ENCODE measurements at regions not wholly inside any gene's neighbourhood (a gene's known extent, or its start where the extent isn't known, plus 50 kb on each side); places are given as distances from the start of the nearest gene placed in this dataset.

- Histone ChIP-seq H2AFZ (ENCODE audit: insufficient read depth, low read length, poor library complexity) (no peak overlapping the region), H3K4ac (ENCODE audit: low read depth, low read length) (no peak overlapping the region), H2BK12ac (ENCODE audit: low read length) (peak overlapping the region; percentile 66), H3K9me3 (ENCODE audit: insufficient read depth, low read depth, low read length) (no peaks in the 10 kb centered on the region), H3K14ac (ENCODE audit: low read length) (peak overlapping the region; percentile 28), H2BK5ac (ENCODE audit: low read depth, low read length, poor library complexity) (peak overlapping the region; percentile 2), H3K79me2 (ENCODE audit: control insufficient read depth, insufficient read depth, low read length, poor library complexity) (peaks cover 1% of the 10 kb centered on the region), H3K27ac (ENCODE audit: low read depth, low read length) (no peak overlapping the region), H3K36me3 (ENCODE audit: control insufficient read depth in 1 of 2, insufficient read depth in 2 of 2, low read length in 2 of 2) (no peaks in the 10 kb centered on the region), H4K12ac (ENCODE audit: low read depth, low read length) (no peak overlapping the region), H3K4me1 (ENCODE audit: control insufficient read depth in 1 of 2, insufficient read depth in 2 of 2, low read length in 2 of 2) (peaks cover 16 to 23% of the 10 kb centered on the region in 2 experiments), H3K4me3 (ENCODE audit: low read depth, low read length) (no peak overlapping the region), H3K4me2 (ENCODE audit: low read length) (no peak overlapping the region), H3K23ac (ENCODE audit: low read length) (no peak overlapping the region), H4K8ac (ENCODE audit: low read depth, low read length) (peak overlapping the region; percentile 5), H3K9ac (ENCODE audit: low read length) (no peak overlapping the region), H4K91ac (ENCODE audit: low read depth, low read length) (peak overlapping the region; percentile 58), H3K27me3 (ENCODE audit: insufficient read depth, low read length) (no peaks in the 10 kb centered on the region), H3K79me1 (ENCODE audit: low read length) (peaks cover 39% of the 10 kb centered on the region), H3K18ac (ENCODE audit: low read length) (peak overlapping the region; percentile 50), H2AK5ac (ENCODE audit: low read length) (peak overlapping the region; percentile 31), H2BK120ac (ENCODE audit: insufficient read depth, low read length, poor library complexity) (peak overlapping the region; percentile 2)
- DNase-seq = peak; percentile 68 to 84
- WGBS (ENCODE audit: extremely low coverage, insufficient coverage, insufficient read length) = no CpG with 5 or more reads among the region's 6 CpGs
These were observed 196.0 kb upstream of the ANKRD55 start for GRCh38 chr5:56429110-56429561.

- Histone ChIP-seq H3K4me2 (ENCODE audit: low read length) (no peak overlapping the region), H3K9ac (ENCODE audit: low read length) (no peak overlapping the region), H3K4me1 (ENCODE audit: control insufficient read depth in 1 of 2, insufficient read depth in 2 of 2, low read length in 2 of 2) (peaks cover 13 to 16% of the 10 kb centered on the region in 2 experiments), H3K27me3 (ENCODE audit: insufficient read depth, low read length) (no peaks in the 10 kb centered on the region), H4K8ac (ENCODE audit: low read depth, low read length) (no peak overlapping the region), H3K27ac (ENCODE audit: low read depth, low read length) (no peak overlapping the region), H2BK5ac (ENCODE audit: low read depth, low read length, poor library complexity) (no peak overlapping the region), H3K79me2 (ENCODE audit: control insufficient read depth, insufficient read depth, low read length, poor library complexity) (no peaks in the 10 kb centered on the region), H2AK5ac (ENCODE audit: low read length) (no peak overlapping the region), H3K36me3 (ENCODE audit: control insufficient read depth in 1 of 2, insufficient read depth in 2 of 2, low read length in 2 of 2) (no peaks in the 10 kb centered on the region), H3K4me3 (ENCODE audit: low read depth, low read length) (no peak overlapping the region), H3K23ac (ENCODE audit: low read length) (no peak overlapping the region), H4K91ac (ENCODE audit: low read depth, low read length) (no peak overlapping the region), H3K79me1 (ENCODE audit: low read length) (peaks cover 36% of the 10 kb centered on the region), H3K14ac (ENCODE audit: low read length) (no peak overlapping the region), H3K9me3 (ENCODE audit: insufficient read depth, low read depth, low read length) (no peaks in the 10 kb centered on the region), H2BK120ac (ENCODE audit: insufficient read depth, low read length, poor library complexity) (peak overlapping the region; percentile 41), H3K18ac (ENCODE audit: low read length) (no peak overlapping the region), H2AFZ (ENCODE audit: insufficient read depth, low read length, poor library complexity) (no peak overlapping the region), H4K12ac (ENCODE audit: low read depth, low read length) (no peak overlapping the region), H2BK12ac (ENCODE audit: low read length) (peak overlapping the region; percentile 51), H3K4ac (ENCODE audit: low read depth, low read length) (no peak overlapping the region)
- WGBS (ENCODE audit: extremely low coverage, insufficient coverage, insufficient read length) = no CpG with 5 or more reads among the region's 4 CpGs
- DNase-seq = no peak
These were observed 193.6 kb upstream of the ANKRD55 start for GRCh38 chr5:56426693-56427092.

- Histone ChIP-seq H4K12ac (ENCODE audit: low read depth, low read length) (no peak overlapping the region), H3K79me1 (ENCODE audit: low read length) (peaks cover 11% of the 10 kb centered on the region), H2AFZ (ENCODE audit: insufficient read depth, low read length, poor library complexity) (no peak overlapping the region), H3K23ac (ENCODE audit: low read length) (no peak overlapping the region), H3K4me3 (ENCODE audit: low read depth, low read length) (no peak overlapping the region), H3K9ac (ENCODE audit: low read length) (no peak overlapping the region), H3K4me1 (ENCODE audit: control insufficient read depth in 1 of 2, insufficient read depth in 2 of 2, low read length in 2 of 2) (peaks cover 5% of the 10 kb centered on the region in 2 experiments), H3K14ac (ENCODE audit: low read length) (no peak overlapping the region), H2BK12ac (ENCODE audit: low read length) (peak overlapping the region; percentile 86), H3K18ac (ENCODE audit: low read length) (no peak overlapping the region), H3K27me3 (ENCODE audit: insufficient read depth, low read length) (no peaks in the 10 kb centered on the region), H3K4me2 (ENCODE audit: low read length) (peak overlapping the region; percentile 1), H3K79me2 (ENCODE audit: control insufficient read depth, insufficient read depth, low read length, poor library complexity) (no peaks in the 10 kb centered on the region), H3K4ac (ENCODE audit: low read depth, low read length) (no peak overlapping the region), H2BK120ac (ENCODE audit: insufficient read depth, low read length, poor library complexity) (peak overlapping the region; percentile 84), H4K91ac (ENCODE audit: low read depth, low read length) (no peak overlapping the region), H3K36me3 (ENCODE audit: control insufficient read depth in 1 of 2, insufficient read depth in 2 of 2, low read length in 2 of 2) (peaks cover 0 to 1% of the 10 kb centered on the region in 2 experiments), H3K9me3 (ENCODE audit: insufficient read depth, low read depth, low read length) (no peaks in the 10 kb centered on the region), H4K8ac (ENCODE audit: low read depth, low read length) (no peak overlapping the region), H3K27ac (ENCODE audit: low read depth, low read length) (peak overlapping the region; percentile 72), H2AK5ac (ENCODE audit: low read length) (no peak overlapping the region), H2BK5ac (ENCODE audit: low read depth, low read length, poor library complexity) (no peak overlapping the region)
- DNase-seq = peak; percentile 61 to 91
- no CpG with 5 or more reads among the region's 5 CpGs for WGBS (ENCODE audit: extremely low coverage, insufficient coverage, insufficient read length)
These were observed 189.1 kb upstream of the ANKRD55 start for GRCh38 chr5:56422076-56422762.

- Histone ChIP-seq H2AFZ (ENCODE audit: insufficient read depth, low read length, poor library complexity) (no peak overlapping the region), H3K27ac (ENCODE audit: low read depth, low read length) (peak overlapping the region; percentile 72), H2BK12ac (ENCODE audit: low read length) (peak overlapping the region; percentile 77), H3K23ac (ENCODE audit: low read length) (no peak overlapping the region), H3K9ac (ENCODE audit: low read length) (no peak overlapping the region), H2BK120ac (ENCODE audit: insufficient read depth, low read length, poor library complexity) (peak overlapping the region; percentile 84), H4K12ac (ENCODE audit: low read depth, low read length) (no peak overlapping the region), H3K27me3 (ENCODE audit: insufficient read depth, low read length) (no peaks in the 10 kb centered on the region), H3K9me3 (ENCODE audit: insufficient read depth, low read depth, low read length) (no peaks in the 10 kb centered on the region), H4K8ac (ENCODE audit: low read depth, low read length) (no peak overlapping the region), H3K79me1 (ENCODE audit: low read length) (peaks cover 9% of the 10 kb centered on the region), H2BK5ac (ENCODE audit: low read depth, low read length, poor library complexity) (no peak overlapping the region), H3K18ac (ENCODE audit: low read length) (no peak overlapping the region), H4K91ac (ENCODE audit: low read depth, low read length) (no peak overlapping the region), H3K14ac (ENCODE audit: low read length) (no peak overlapping the region), H3K4me3 (ENCODE audit: low read depth, low read length) (no peak overlapping the region), H2AK5ac (ENCODE audit: low read length) (no peak overlapping the region), H3K79me2 (ENCODE audit: control insufficient read depth, insufficient read depth, low read length, poor library complexity) (no peaks in the 10 kb centered on the region), H3K4ac (ENCODE audit: low read depth, low read length) (no peak overlapping the region), H3K4me2 (ENCODE audit: low read length) (no peak overlapping the region), H3K36me3 (ENCODE audit: control insufficient read depth in 1 of 2, insufficient read depth in 2 of 2, low read length in 2 of 2) (peaks cover 0 to 1% of the 10 kb centered on the region in 2 experiments), H3K4me1 (ENCODE audit: control insufficient read depth in 1 of 2, insufficient read depth in 2 of 2, low read length in 2 of 2) (peaks cover 5% of the 10 kb centered on the region in 2 experiments)
- WGBS (ENCODE audit: extremely low coverage, insufficient coverage, insufficient read length) = no CpG with 5 or more reads among the region's 6 CpGs
- DNase-seq = no peak
These were observed 188.3 kb upstream of the ANKRD55 start for GRCh38 chr5:56421246-56422075.
